ENCODE measurements at regions not wholly inside any gene's neighbourhood (a gene's known extent, or its start where the extent isn't known, plus 50 kb on each side); places are given as distances from the start of the nearest gene placed in this dataset.

GRCh38 chrX:69395306-69395705, 108.8 kb upstream of the NALF2 start:
- TF ChIP-seq CTCF (IDR thresholded peaks at IDR 0.05 in 8 of 11, conservative IDR thresholded peaks at IDR 0.05 in 3 of 11) (no peak), POLR2AphosphoS5 (IDR thresholded peaks at IDR 0.05) (no peak)
